PC-3 (cell line): ENCODE measurements at regions not wholly inside any gene's neighbourhood (a gene's known extent, or its start where the extent isn't known, plus 50 kb on each side); places are given as distances from the start of the nearest gene placed in this dataset.

Experiments used
- ATAC-seq: fragments of 200-7000 bp; cut with Tn5 transposase; 2 replicates; pipeline ENCODE4 v1.9.1; 2020; ENCODE audit warnings: mild to moderate bottlenecking, moderate library complexity
- BruUV-seq: library from RNA; stranded (reverse); fragments of 400-500 nt; replicated peaks from 2 replicates; lab custom pipeline; 2021; lab: Mats Ljungman, UMichigan
- CTCF ChIA-PET: fragments of 300-600 bp; sonication (Branson Sonifier 250); formaldehyde crosslinking; loops from one replicate; lab custom pipeline; 2022; ENCODE audit warnings: antibody characterized with exemption; lab: Charles Lee
- POLR2A ChIA-PET: fragments of 300-600 bp; sonication (Branson Sonifier 250); formaldehyde crosslinking; loops from one replicate; lab custom pipeline; 2022; ENCODE audit warnings: antibody characterized with exemption; ENCODE audit not compliant: unreplicated experiment; lab: Charles Lee
- DNase-seq: peaks from one replicate; pipeline ENCODE4 v3.0.0-alpha.2; 2015
- H2AFZ ChIP-seq: fragments of 300-600 bp; sonication (generic); 2 replicates; pipeline ENCODE4 v1.6.0; 2016; ENCODE audit warnings: antibody characterized with exemption, low read length
- H3F3A ChIP-seq: fragments of 300-600 bp; sonication (generic); one replicate; pipeline ENCODE4 v1.6.0; 2017; ENCODE audit warnings: antibody characterized with exemption, low read length, control low read depth, mild to moderate bottlenecking; ENCODE audit not compliant: unreplicated experiment
- H3K27ac ChIP-seq: fragments of 300-600 bp; sonication (generic); 2 replicates; pipeline ENCODE4 v1.5.1; 2016; ENCODE audit warnings: mild to moderate bottlenecking, low read length
- H3K27me3 ChIP-seq: fragments of 300-600 bp; sonication (generic); 2 replicates; pipeline ENCODE4 v1.6.1; 2016; ENCODE audit warnings: low read length, mixed read lengths
- H3K36me3 ChIP-seq: fragments of 300-600 bp; sonication (generic); 2 replicates; pipeline ENCODE4 v1.6.1; 2016; ENCODE audit warnings: low read depth, mixed run types, low read length, mixed read lengths
- H3K4me1 ChIP-seq: fragments of 300-600 bp; sonication (generic); 2 replicates; pipeline ENCODE4 v1.5.1; 2016; ENCODE audit warnings: low read length; ENCODE audit not compliant: insufficient read depth
- H3K4me2 ChIP-seq: fragments of 300-600 bp; sonication (generic); 2 replicates; pipeline ENCODE4 v1.6.0; 2016; ENCODE audit warnings: low read length
- H3K4me3 ChIP-seq: fragments of 300-600 bp; sonication (generic); 2 replicates; pipeline ENCODE4 v1.5.1; 2016; ENCODE audit warnings: mild to moderate bottlenecking, low read length, mixed read lengths
- H3K79me2 ChIP-seq: fragments of 300-600 bp; sonication (generic); 2 replicates; pipeline ENCODE4 v1.6.1; 2017; ENCODE audit warnings: low read length, mixed read lengths
- H3K9ac ChIP-seq: fragments of 300-600 bp; sonication (generic); 2 replicates; pipeline ENCODE4 v1.6.0; 2016; ENCODE audit warnings: mild to moderate bottlenecking, low read length
- H3K9me2 ChIP-seq: fragments of 300-600 bp; sonication (generic); replicated peaks from 2 replicates; pipeline ENCODE4 v1.6.1; 2016; ENCODE audit warnings: mixed run types, low read length, mixed read lengths
- H3K9me3 ChIP-seq: fragments of 300-600 bp; sonication (generic); 2 replicates; pipeline ENCODE4 v1.6.1; 2016; ENCODE audit warnings: low read length, mixed read lengths
- H4K20me1 ChIP-seq: fragments of 300-600 bp; sonication (generic); 2 replicates; pipeline ENCODE4 v1.6.1; 2016; ENCODE audit warnings: low read length, mixed read lengths
- CTCF ChIP-seq: fragments of 300-600 bp; sonication (generic); conservative IDR thresholded peaks from 2 replicates; pipeline ENCODE4 v1.5.1; 2017; ENCODE audit warnings: antibody characterized with exemption, low read depth, mild to moderate bottlenecking, low read length
- EZH2 ChIP-seq: fragments of 300-600 bp; sonication (generic); IDR thresholded peaks from one replicate; pipeline ENCODE4 v1.6.1; 2017; ENCODE audit warnings: antibody characterized with exemption, mild to moderate bottlenecking, low read length; ENCODE audit not compliant: unreplicated experiment
- EZH2phosphoT487 ChIP-seq: fragments of 300-600 bp; sonication (generic); IDR thresholded peaks from 2 replicates; pipeline ENCODE4 v1.6.1; 2018; ENCODE audit warnings: mild to moderate bottlenecking, antibody characterized with exemption, low read length, borderline replicate concordance
- intact Hi-C: fragments of 100-400 bp; cut with micrococcal nuclease; formaldehyde crosslinking; loops from 2 replicates; pipeline ENCODE4 v1.9.0; 2023

GRCh38 chrX:13923289-13923688 is 106.4 kb upstream of the GPM6B start:
- Histone ChIP-seq H3K36me3 (no peaks in the 10 kb centered on the region), H3K27me3 (no peaks in the 10 kb centered on the region), H4K20me1 (no peaks in the 10 kb centered on the region), H3K79me2 (no peaks in the 10 kb centered on the region), H3K9ac (no peak overlapping the region), H3K4me1 (no peaks in the 10 kb centered on the region), H3K27ac (no peak overlapping the region), H3K4me3 (no peak overlapping the region), H3F3A (no peaks in the 10 kb centered on the region), H3K9me3 (no peaks in the 10 kb centered on the region), H3K9me2 (no peaks in the 10 kb centered on the region), H3K4me2 (no peak overlapping the region), H2AFZ (no peak overlapping the region)
- ChIA-PET POLR2A (no interaction called here), CTCF (no interaction called here)
- intact Hi-C loops = loop anchor here (2.0 kb wide), 1 partner anchor 110 kb away; no protein-coding TSS in a partner anchor
- ATAC-seq (no peak), DNase-seq (no peak)
- TF ChIP-seq EZH2phosphoT487 = no peak
- TF ChIP-seq EZH2 = no peak
- BruUV-seq = no TSS peak

GRCh38 chrX:13917507-13917906 is 100.6 kb upstream of the GPM6B start:
- TF ChIP-seq CTCF (no peak), EZH2 (no peak), EZH2phosphoT487 (no peak)
- Histone ChIP-seq H2AFZ (no peak overlapping the region), H3K9me3 (no peaks in the 10 kb centered on the region), H3K27me3 (no peaks in the 10 kb centered on the region), H3K27ac (no peak overlapping the region), H3K9me2 (no peaks in the 10 kb centered on the region), H3K4me3 (no peak overlapping the region), H3K4me2 (no peak overlapping the region), H3K36me3 (no peaks in the 10 kb centered on the region), H3F3A (no peaks in the 10 kb centered on the region), H3K79me2 (no peaks in the 10 kb centered on the region), H4K20me1 (no peaks in the 10 kb centered on the region), H3K9ac (no peak overlapping the region), H3K4me1 (no peaks in the 10 kb centered on the region; the same call in 1 of the 2 replicates)
- ATAC-seq = no peak
- POLR2A ChIA-PET = no interaction called here
- intact Hi-C loops = no loop called here
- BruUV-seq = no TSS peak
- DNase-seq = no peak
- CTCF ChIA-PET = no interaction called here

- no peaks in the 10 kb centered on the region for H4K20me1 ChIP-seq
- DNase-seq (peak; percentile 9), ATAC-seq (no peak)
- H3K36me3 ChIP-seq = no peaks in the 10 kb centered on the region
- no peak overlapping the region for H3K4me2 ChIP-seq
- no peaks in the 10 kb centered on the region for H3K4me1 ChIP-seq
- no TSS peak for BruUV-seq
- no peaks in the 10 kb centered on the region for H3K27me3 ChIP-seq
- TF ChIP-seq EZH2 = no peak
- no peak for TF ChIP-seq EZH2phosphoT487
- no peak for TF ChIP-seq CTCF
- no peak overlapping the region for H3K4me3 ChIP-seq
- intact Hi-C loops = no loop called here
- H3K9ac ChIP-seq = no peak overlapping the region
- H3K27ac ChIP-seq = no peak overlapping the region
- no peaks in the 10 kb centered on the region for H3F3A ChIP-seq
- POLR2A ChIA-PET = no interaction called here
- no peaks in the 10 kb centered on the region for H3K9me3 ChIP-seq
- no peaks in the 10 kb centered on the region for H3K9me2 ChIP-seq
- CTCF ChIA-PET = no interaction called here
- H3K79me2 ChIP-seq = no peaks in the 10 kb centered on the region
- H2AFZ ChIP-seq = no peak overlapping the region
Observed at GRCh38 chrX:13911586-13911985, 94.7 kb upstream of the GPM6B start.
